ENCODE measurements at regions not wholly inside any gene's neighbourhood (a gene's known extent, or its start where the extent isn't known, plus 50 kb on each side); places are given as distances from the start of the nearest gene placed in this dataset.

- no peak for TF ChIP-seq ZNF280D (CRISPR knock-in tag; IDR thresholded peaks at IDR 0.05)
- TF ChIP-seq ZNF367 (CRISPR knock-in tag; IDR thresholded peaks at IDR 0.05; ENCODE audit: borderline replicate concordance) = no peak
- peak; percentile 61; the same call in 1 of the 2 replicates for TF ChIP-seq HNF1B (CRISPR knock-in tag; IDR thresholded peaks at IDR 0.05)
- TF ChIP-seq ZNF574 (CRISPR knock-in tag; IDR thresholded peaks at IDR 0.05) = no peak
- no peak for TF ChIP-seq BRF2 (CRISPR knock-in tag; IDR thresholded peaks at IDR 0.05)
- no peak for TF ChIP-seq ZBTB25 (CRISPR knock-in tag; IDR thresholded peaks at IDR 0.05)
- TF ChIP-seq ZNF282 (IDR thresholded peaks at IDR 0.05; ENCODE audit: partially characterized antibody) = no peak
- TF ChIP-seq HNRNPH1 (optimal IDR thresholded peaks at IDR 0.05; ENCODE audit: low read depth, low read length) = no peak
- peak; percentile 95 for TF ChIP-seq TRIM24 (CRISPR knock-in tag; IDR thresholded peaks at IDR 0.05)
- no peak for TF ChIP-seq CEBPB (IDR thresholded peaks at IDR 0.05; ENCODE audit: borderline replicate concordance, low read depth, low read length)
- TF ChIP-seq ZNF281 (CRISPR knock-in tag; IDR thresholded peaks at IDR 0.05; ENCODE audit: borderline replicate concordance) = peak; percentile 41; the same call in 1 of the 2 replicates
- TF ChIP-seq ZNF274 (CRISPR knock-in tag; IDR thresholded peaks at IDR 0.05) = no peak
- TF ChIP-seq TOE1 (CRISPR knock-in tag; IDR thresholded peaks at IDR 0.05) = no peak
- TF ChIP-seq ZNF784 (CRISPR knock-in tag; IDR thresholded peaks at IDR 0.05; ENCODE audit: borderline replicate concordance) = no peak
Observed at GRCh38 chr9:95724253-95724991, 151.1 kb upstream of the ERCC6L2 start (continued).

Measured in HepG2 (cell line).